ENCODE measurements at regions not wholly inside any gene's neighbourhood (a gene's known extent, or its start where the extent isn't known, plus 50 kb on each side); places are given as distances from the start of the nearest gene placed in this dataset.
"Not testable (repeated sequence)": the region's sequence is repeated elsewhere in the genome, so short reads cannot be mapped to it uniquely, and the experiment has no call there.

- Histone ChIP-seq H3K4me3 (ENCODE audit: low read depth in 1 of 2, low read length in 2 of 2) (no peak overlapping the region), H3K4me1 (ENCODE audit: insufficient read depth, low read length) (no peaks in the 10 kb centered on the region), H3K27ac (ENCODE audit: low read depth, low read length) (no peak overlapping the region), H3K36me3 (ENCODE audit: insufficient read depth, low read length) (no peaks in the 10 kb centered on the region), H3K9me3 (ENCODE audit: low read length) (no peaks in the 10 kb centered on the region), H3K27me3 (ENCODE audit: control insufficient read depth in 1 of 2, insufficient read depth in 2 of 2, low read length in 2 of 2) (no peaks in the 10 kb centered on the region), H3K9ac (ENCODE audit: low read length) (no peak overlapping the region)
Measured at GRCh38 chr6:170224694-170225660, 65.9 kb downstream of the DLL1 start.

GRCh38 chr6:170223718-170224693, 66.9 kb downstream of the DLL1 start:
- Histone ChIP-seq H3K9ac (ENCODE audit: low read length) (no peak overlapping the region), H3K4me1 (ENCODE audit: insufficient read depth, low read length) (no peaks in the 10 kb centered on the region), H3K27me3 (ENCODE audit: control insufficient read depth in 1 of 2, insufficient read depth in 2 of 2, low read length in 2 of 2) (no peaks in the 10 kb centered on the region), H3K4me3 (ENCODE audit: low read depth in 1 of 2, low read length in 2 of 2) (no peak overlapping the region), H3K36me3 (ENCODE audit: insufficient read depth, low read length) (no peaks in the 10 kb centered on the region), H3K27ac (ENCODE audit: low read depth, low read length) (no peak overlapping the region), H3K9me3 (ENCODE audit: low read length) (no peaks in the 10 kb centered on the region)

- Histone ChIP-seq H3K4me3 (ENCODE audit: low read depth in 1 of 2, low read length in 2 of 2) (no peak overlapping the region), H3K27ac (ENCODE audit: low read depth, low read length) (no peak overlapping the region)
Measured at GRCh38 chr6:170222498-170223471, 68.1 kb downstream of the DLL1 start.

GRCh38 chr6:170221753-170222400, 69.0 kb downstream of the DLL1 start:
- Histone ChIP-seq H3K9ac (ENCODE audit: low read length) (no peak overlapping the region), H3K4me1 (ENCODE audit: insufficient read depth, low read length) (no peaks in the 10 kb centered on the region), H3K36me3 (ENCODE audit: insufficient read depth, low read length) (no peaks in the 10 kb centered on the region), H3K4me3 (ENCODE audit: low read depth in 1 of 2, low read length in 2 of 2) (no peak overlapping the region), H3K27me3 (ENCODE audit: control insufficient read depth in 1 of 2, insufficient read depth in 2 of 2, low read length in 2 of 2) (no peaks in the 10 kb centered on the region), H3K9me3 (ENCODE audit: low read length) (no peaks in the 10 kb centered on the region), H3K27ac (ENCODE audit: low read depth, low read length) (no peak overlapping the region)

More at GRCh38 chr6:170222498-170223471, 68.1 kb downstream of the DLL1 start:
- no peaks in the 10 kb centered on the region for H3K27me3 ChIP-seq (ENCODE audit: control insufficient read depth in 1 of 2, insufficient read depth in 2 of 2, low read length in 2 of 2)
- no peaks in the 10 kb centered on the region for H3K4me1 ChIP-seq (ENCODE audit: insufficient read depth, low read length)
- H3K9ac ChIP-seq (ENCODE audit: low read length): no peak overlapping the region
- H3K36me3 ChIP-seq (ENCODE audit: insufficient read depth, low read length): no peaks in the 10 kb centered on the region
- H3K9me3 ChIP-seq (ENCODE audit: low read length): no peaks in the 10 kb centered on the region

GRCh38 chr6:170221052-170221752, 69.7 kb downstream of the DLL1 start:
- Histone ChIP-seq H3K9me3 (ENCODE audit: low read length) (no peaks in the 10 kb centered on the region), H3K27me3 (ENCODE audit: control insufficient read depth in 1 of 2, insufficient read depth in 2 of 2, low read length in 2 of 2) (no peaks in the 10 kb centered on the region), H3K27ac (ENCODE audit: low read depth, low read length) (no peak overlapping the region), H3K4me3 (ENCODE audit: low read depth in 1 of 2, low read length in 2 of 2) (no peak overlapping the region), H3K36me3 (ENCODE audit: insufficient read depth, low read length) (no peaks in the 10 kb centered on the region), H3K9ac (ENCODE audit: low read length) (no peak overlapping the region), H3K4me1 (ENCODE audit: insufficient read depth, low read length) (no peaks in the 10 kb centered on the region)

GRCh38 chr6:170213637-170214018, 77.2 kb downstream of the DLL1 start:
- not testable (repeated sequence) for H3K4me3 ChIP-seq (ENCODE audit: low read depth in 1 of 2, low read length in 2 of 2); H3K9me3 ChIP-seq (ENCODE audit: low read length); H3K27me3 ChIP-seq (ENCODE audit: control insufficient read depth in 1 of 2, insufficient read depth in 2 of 2, low read length in 2 of 2); H3K27ac ChIP-seq (ENCODE audit: low read depth, low read length); H3K36me3 ChIP-seq (ENCODE audit: insufficient read depth, low read length); H3K4me1 ChIP-seq (ENCODE audit: insufficient read depth, low read length); H3K9ac ChIP-seq (ENCODE audit: low read length)

- Histone ChIP-seq H3K36me3 (ENCODE audit: insufficient read depth, low read length) (no peaks in the 10 kb centered on the region), H3K27me3 (ENCODE audit: control insufficient read depth in 1 of 2, insufficient read depth in 2 of 2, low read length in 2 of 2) (peaks cover 0 to 9% of the 10 kb centered on the region in 2 donors), H3K9me3 (ENCODE audit: low read length) (no peaks in the 10 kb centered on the region), H3K4me3 (ENCODE audit: low read depth in 1 of 2, low read length in 2 of 2) (no peak overlapping the region), H3K4me1 (ENCODE audit: insufficient read depth, low read length) (no peaks in the 10 kb centered on the region), H3K9ac (ENCODE audit: low read length) (no peak overlapping the region), H3K27ac (ENCODE audit: low read depth, low read length) (no peak overlapping the region)
Measured at GRCh38 chr6:170212956-170213636, 77.8 kb downstream of the DLL1 start.

- H3K9ac ChIP-seq (ENCODE audit: low read length): no peak overlapping the region
- no peaks in the 10 kb centered on the region for H3K36me3 ChIP-seq (ENCODE audit: insufficient read depth, low read length)
- H3K9me3 ChIP-seq (ENCODE audit: low read length): no peaks in the 10 kb centered on the region
- no peak overlapping the region for H3K27ac ChIP-seq (ENCODE audit: low read depth, low read length)
- no peaks in the 10 kb centered on the region for H3K4me1 ChIP-seq (ENCODE audit: insufficient read depth, low read length)
- no peak overlapping the region for H3K4me3 ChIP-seq (ENCODE audit: low read depth in 1 of 2, low read length in 2 of 2)
- H3K27me3 ChIP-seq (ENCODE audit: control insufficient read depth in 1 of 2, insufficient read depth in 2 of 2, low read length in 2 of 2): peaks cover 0 to 9% of the 10 kb centered on the region in 2 donors
Measured at GRCh38 chr6:170212051-170212756, 78.7 kb downstream of the DLL1 start.

- Histone ChIP-seq H3K27me3 (ENCODE audit: control insufficient read depth in 1 of 2, insufficient read depth in 2 of 2, low read length in 2 of 2) (peaks cover 0 to 9% of the 10 kb centered on the region in 2 donors), H3K36me3 (ENCODE audit: insufficient read depth, low read length) (no peaks in the 10 kb centered on the region), H3K4me3 (ENCODE audit: low read depth in 1 of 2, low read length in 2 of 2) (no peak overlapping the region), H3K9me3 (ENCODE audit: low read length) (no peaks in the 10 kb centered on the region), H3K27ac (ENCODE audit: low read depth, low read length) (no peak overlapping the region), H3K9ac (ENCODE audit: low read length) (no peak overlapping the region), H3K4me1 (ENCODE audit: insufficient read depth, low read length) (no peaks in the 10 kb centered on the region)
Measured at GRCh38 chr6:170211404-170212025, 79.4 kb downstream of the DLL1 start.

All from muscle layer of colon (tissue), 2 donors.